GM19035 (cell line): ENCODE measurements at regions not wholly inside any gene's neighbourhood (a gene's known extent, or its start where the extent isn't known, plus 50 kb on each side); places are given as distances from the start of the nearest gene placed in this dataset.

Experiments
- ATAC-seq: cut with Tn5 transposase; IDR thresholded peaks from one replicate; pipeline ENCODE4 v1.9.1; 2021; ENCODE audit not compliant: unreplicated experiment

GRCh38 chr5:93017376-93017775, 563.6 kb downstream of the NR2F1-AS1 start:
- ATAC-seq, result no peak

GRCh38 chr5:93010616-93011015, 570.4 kb downstream of the NR2F1-AS1 start:
- ATAC-seq, result no peak

GRCh38 chr5:93010037-93010436, 571.0 kb downstream of the NR2F1-AS1 start:
- ATAC-seq, result no peak

- no peak for ATAC-seq
Observed at GRCh38 chr5:93008502-93009207, 572.4 kb downstream of the NR2F1-AS1 start.

GRCh38 chr5:93006915-93007314, 574.1 kb downstream of the NR2F1-AS1 start:
- no peak for ATAC-seq

- ATAC-seq, result no peak
Observed at GRCh38 chr5:92998456-92998855, 582.6 kb downstream of the NR2F1-AS1 start.

DNA sequence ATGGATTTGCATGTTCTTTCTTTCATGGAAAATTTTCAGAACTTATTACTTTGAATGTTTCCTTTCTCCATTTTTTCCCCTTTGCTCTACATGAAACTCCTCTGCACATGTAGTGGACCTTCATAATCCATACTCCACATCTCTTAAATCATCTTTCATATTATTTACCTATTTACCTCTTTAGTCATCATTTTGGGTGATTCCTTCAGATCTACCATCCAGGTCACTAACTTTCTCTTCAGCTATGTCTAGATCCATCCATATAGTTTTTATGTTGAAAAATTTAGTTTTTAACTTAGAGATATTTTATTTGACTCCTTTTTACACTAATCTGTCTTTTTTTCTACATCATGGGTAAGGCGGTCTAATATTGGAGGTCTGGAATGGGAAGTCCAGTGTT, 586.6 kb downstream of the NR2F1-AS1 start:
- ATAC-seq, result no peak

GRCh38 chr5:92992073-92992472, 588.9 kb downstream of the NR2F1-AS1 start:
- ATAC-seq, result no peak

DNA sequence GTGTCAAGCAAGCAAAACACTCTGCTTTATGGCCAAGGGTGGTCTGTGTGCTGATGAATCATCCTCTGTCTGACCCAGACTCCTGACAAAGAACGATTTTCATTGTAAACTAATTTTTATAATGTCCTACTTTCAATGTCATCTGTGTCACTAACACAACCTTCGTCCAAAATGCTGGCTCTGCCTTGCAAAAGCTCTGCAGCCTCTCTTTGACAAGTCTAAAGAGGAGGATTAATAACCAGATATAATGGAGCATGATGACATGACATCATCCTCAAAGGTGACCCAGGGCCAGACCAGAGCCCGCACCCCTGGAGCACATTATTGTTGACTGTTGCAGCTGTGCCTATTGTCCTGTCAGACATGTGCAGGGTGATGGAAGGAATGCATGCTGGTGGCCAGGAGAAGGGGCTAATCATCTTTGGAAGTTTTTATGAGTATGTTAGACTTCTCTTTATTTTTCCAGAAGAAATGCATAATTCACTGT, 589.4 kb downstream of the NR2F1-AS1 start:
- ATAC-seq, result no peak

DNA sequence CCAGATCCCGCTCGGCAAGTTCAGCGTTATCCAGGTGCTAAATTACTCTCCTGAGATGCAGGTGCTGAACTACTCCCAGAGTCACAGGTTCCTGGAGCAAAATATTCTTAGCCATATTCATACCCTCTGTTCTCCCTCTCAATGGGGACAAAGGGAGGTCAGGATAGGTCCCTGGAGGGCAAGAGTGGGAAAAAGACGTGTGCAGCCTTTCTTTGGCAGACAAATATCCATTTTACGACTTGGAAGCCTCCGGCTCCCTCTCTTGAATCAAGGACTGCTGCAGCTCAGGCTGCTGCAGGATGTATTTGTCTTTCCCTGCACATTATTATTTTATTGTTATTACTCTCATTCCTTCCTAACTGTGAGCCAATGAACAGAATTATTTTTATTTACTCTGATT, 590.2 kb downstream of the NR2F1-AS1 start:
- no peak for ATAC-seq

DNA sequence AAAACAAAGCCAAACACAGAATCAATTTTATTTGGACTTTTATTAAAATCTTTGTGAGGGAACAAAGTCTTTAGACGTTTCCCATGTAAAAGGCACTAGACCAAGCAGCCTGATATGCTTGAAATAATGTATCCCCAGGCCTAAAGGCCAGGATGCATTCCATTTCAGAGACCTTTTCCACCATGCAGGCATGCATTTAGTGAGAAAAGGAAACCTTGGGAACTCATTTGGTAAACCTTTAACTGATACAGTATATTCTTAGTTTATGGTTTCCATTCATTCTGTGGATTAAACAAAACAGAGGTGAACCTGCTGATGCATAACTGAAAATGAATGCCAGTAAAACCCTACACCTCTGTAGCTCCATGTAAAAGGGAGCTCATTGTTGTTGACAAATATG, 600.0 kb downstream of the NR2F1-AS1 start:
- ATAC-seq, result no peak

GRCh38 chr5:92980491-92980890, 600.5 kb downstream of the NR2F1-AS1 start:
- ATAC-seq, result no peak

- ATAC-seq, result no peak
Observed at GRCh38 chr5:92979716-92980115, 601.3 kb downstream of the NR2F1-AS1 start.

- ATAC-seq, result no peak
Observed at GRCh38 chr5:92977846-92978540, 603.0 kb downstream of the NR2F1-AS1 start.

DNA sequence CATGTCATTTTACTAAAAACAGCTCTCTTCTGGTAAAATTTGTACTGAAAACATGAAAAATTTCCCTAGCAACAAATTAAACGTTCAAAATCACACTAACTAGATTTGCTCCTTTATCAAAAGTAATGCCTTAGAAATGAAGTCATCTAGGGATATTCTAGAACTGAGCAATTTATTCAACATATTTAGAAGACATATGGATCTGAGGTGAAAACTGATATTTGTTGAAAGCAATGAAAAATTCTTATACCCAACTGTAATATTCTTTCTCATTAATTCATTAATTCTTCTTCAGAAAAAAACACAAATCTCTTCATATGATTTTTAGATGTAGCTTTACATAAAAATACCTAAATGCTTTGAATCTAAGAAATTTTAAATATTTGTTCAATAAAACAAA, 604.9 kb downstream of the NR2F1-AS1 start:
- no peak for ATAC-seq

GRCh38 chr5:92969781-92970237, 611.2 kb downstream of the NR2F1-AS1 start:
- ATAC-seq, result no peak

DNA sequence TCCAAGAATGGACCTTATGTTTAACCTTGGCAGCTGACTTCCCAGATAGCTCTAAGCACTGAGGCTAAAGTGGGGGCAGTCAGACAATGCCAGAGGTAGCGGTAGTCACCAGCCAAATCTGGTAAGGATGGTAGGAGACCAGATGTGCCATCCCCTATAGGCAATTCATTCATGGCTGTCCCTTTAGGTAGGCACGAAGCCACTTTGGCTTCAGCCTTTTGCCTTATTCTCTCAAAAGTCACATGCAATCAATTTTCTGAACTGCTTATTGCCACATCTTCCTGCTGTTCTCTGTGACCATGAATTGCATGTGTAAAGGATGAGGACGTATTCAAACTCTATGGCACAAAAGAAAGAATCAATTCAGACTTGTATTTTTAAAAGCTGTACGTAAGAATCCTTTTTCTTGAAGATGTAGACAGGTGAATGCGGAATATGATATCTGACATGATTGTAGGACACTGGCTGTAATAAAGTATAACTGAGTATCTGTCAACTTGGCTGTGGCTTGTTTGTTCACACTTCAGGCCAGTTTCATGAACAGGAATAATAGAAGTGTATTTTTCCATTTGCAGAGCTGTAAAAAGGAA, 611.7 kb downstream of the NR2F1-AS1 start:
- no peak for ATAC-seq

- no peak for ATAC-seq
Observed at GRCh38 chr5:92963800-92964199, 617.2 kb downstream of the NR2F1-AS1 start.

- no peak for ATAC-seq
Observed at GRCh38 chr5:92962752-92963151, 618.3 kb downstream of the NR2F1-AS1 start.

DNA sequence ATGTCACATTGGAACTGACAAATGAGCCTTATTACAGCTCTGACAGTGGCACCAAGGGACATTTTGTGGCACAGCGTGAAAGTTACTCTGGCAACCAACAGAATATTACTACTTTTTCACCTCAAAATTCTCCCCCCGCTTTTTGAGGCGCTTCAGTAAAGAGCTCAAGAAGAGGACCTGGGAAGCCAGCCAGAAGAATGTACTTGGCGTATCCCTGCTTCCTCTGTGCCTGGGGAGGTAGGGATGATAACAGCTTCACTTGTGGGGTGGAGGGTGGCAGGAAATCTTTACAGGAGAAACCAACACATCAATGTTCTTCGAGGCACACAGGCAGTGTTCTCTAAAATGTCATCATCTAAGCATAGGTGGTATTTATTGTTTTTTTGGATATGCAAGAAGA, 624.1 kb downstream of the NR2F1-AS1 start:
- ATAC-seq, result no peak

DNA sequence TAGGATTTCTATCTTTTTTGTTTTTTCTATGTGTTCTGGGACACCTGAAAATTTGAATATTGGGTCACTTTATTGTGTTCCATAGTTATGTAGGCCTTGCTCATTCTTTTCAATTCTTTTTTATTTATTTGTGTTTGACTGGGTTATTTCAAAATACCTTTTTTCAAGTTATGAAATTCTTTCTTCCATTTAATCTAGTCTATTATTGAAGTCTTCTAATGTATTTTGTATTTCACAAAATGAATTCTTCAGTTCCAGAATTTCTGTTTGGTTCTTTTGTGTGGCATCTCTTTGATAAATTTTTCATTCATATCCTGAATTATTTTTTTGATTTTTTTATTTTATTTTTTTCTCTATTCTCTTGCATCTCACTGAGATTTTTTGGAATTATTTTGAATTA, 628.8 kb downstream of the NR2F1-AS1 start:
- no peak for ATAC-seq

DNA sequence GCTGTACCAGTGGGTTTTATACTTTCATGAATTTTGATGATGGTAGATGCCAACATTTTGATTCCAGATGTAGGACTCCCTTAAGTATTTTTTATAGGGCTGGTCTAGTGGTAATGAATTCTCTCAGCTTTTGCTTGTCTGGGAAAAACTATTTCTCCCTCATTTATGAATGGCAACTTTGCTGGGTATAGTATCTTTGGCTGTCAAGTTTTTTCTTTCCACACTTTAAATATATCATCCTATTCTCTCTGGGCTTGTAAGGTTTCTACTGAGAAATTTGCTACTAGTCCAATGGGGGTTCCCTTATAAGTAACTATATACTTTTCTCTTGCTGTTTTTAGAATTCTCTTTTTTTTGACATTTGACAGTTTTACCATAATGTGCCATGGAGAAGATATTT, 629.3 kb downstream of the NR2F1-AS1 start:
- no peak for ATAC-seq
